ENCODE measurements at regions not wholly inside any gene's neighbourhood (a gene's known extent, or its start where the extent isn't known, plus 50 kb on each side); places are given as distances from the start of the nearest gene placed in this dataset.

GRCh38 chr11:95466416-95466815 lies 235.4 kb upstream of the SESN3 start:
- DNase-seq = no peak

GRCh38 chr11:95465887-95466286 lies 234.9 kb upstream of the SESN3 start:
- peak in 2 of 3 experiments; percentile 63 to 87 for DNase-seq

- no peak for DNase-seq
These were observed 230.9 kb upstream of the SESN3 start for GRCh38 chr11:95461858-95462257.

GRCh38 chr11:95461348-95461747 lies 230.3 kb upstream of the SESN3 start:
- peak in 1 of 3 experiments; percentile 36 for DNase-seq

- peak in 1 of 3 experiments; percentile 72 for DNase-seq
These were observed 228.5 kb upstream of the SESN3 start for GRCh38 chr11:95459291-95460042.

GRCh38 chr11:95456714-95457491 lies 225.9 kb upstream of the SESN3 start:
- DNase-seq = no peak

- DNase-seq = no peak
These were observed 224.4 kb upstream of the SESN3 start for GRCh38 chr11:95455228-95455970.

GRCh38 chr11:95453616-95454171 lies 222.7 kb upstream of the SESN3 start:
- DNase-seq = no peak

- DNase-seq = no peak
These were observed 220.7 kb upstream of the SESN3 start for GRCh38 chr11:95451682-95452081.

- DNase-seq = no peak
These were observed 220.3 kb upstream of the SESN3 start for GRCh38 chr11:95451261-95451660.

- DNase-seq = no peak
These were observed 219.6 kb upstream of the SESN3 start for GRCh38 chr11:95450547-95451123.

- DNase-seq = no peak
These were observed 214.8 kb upstream of the SESN3 start for GRCh38 chr11:95445746-95446333.

GRCh38 chr11:95444309-95445241 lies 213.6 kb upstream of the SESN3 start:
- DNase-seq = peak in 1 of 3 experiments; percentile 13

GRCh38 chr11:95443386-95443785 lies 212.4 kb upstream of the SESN3 start:
- DNase-seq = no peak

GRCh38 chr11:95442531-95443050 lies 211.6 kb upstream of the SESN3 start:
- no peak for DNase-seq

GRCh38 chr11:95435628-95436353 lies 204.8 kb upstream of the SESN3 start:
- no peak for DNase-seq

GRCh38 chr11:95435192-95435591 lies 204.2 kb upstream of the SESN3 start:
- DNase-seq = no peak

- no peak for DNase-seq
These were observed 203.6 kb upstream of the SESN3 start for GRCh38 chr11:95434489-95435057.

- no peak for DNase-seq
These were observed 203.0 kb upstream of the SESN3 start for GRCh38 chr11:95434009-95434408.
